ENCODE measurements at regions not wholly inside any gene's neighbourhood (a gene's known extent, or its start where the extent isn't known, plus 50 kb on each side); places are given as distances from the start of the nearest gene placed in this dataset.
A peak's percentile ranks its signal among the peaks of the same experiment; 100 is the strongest.

DNA sequence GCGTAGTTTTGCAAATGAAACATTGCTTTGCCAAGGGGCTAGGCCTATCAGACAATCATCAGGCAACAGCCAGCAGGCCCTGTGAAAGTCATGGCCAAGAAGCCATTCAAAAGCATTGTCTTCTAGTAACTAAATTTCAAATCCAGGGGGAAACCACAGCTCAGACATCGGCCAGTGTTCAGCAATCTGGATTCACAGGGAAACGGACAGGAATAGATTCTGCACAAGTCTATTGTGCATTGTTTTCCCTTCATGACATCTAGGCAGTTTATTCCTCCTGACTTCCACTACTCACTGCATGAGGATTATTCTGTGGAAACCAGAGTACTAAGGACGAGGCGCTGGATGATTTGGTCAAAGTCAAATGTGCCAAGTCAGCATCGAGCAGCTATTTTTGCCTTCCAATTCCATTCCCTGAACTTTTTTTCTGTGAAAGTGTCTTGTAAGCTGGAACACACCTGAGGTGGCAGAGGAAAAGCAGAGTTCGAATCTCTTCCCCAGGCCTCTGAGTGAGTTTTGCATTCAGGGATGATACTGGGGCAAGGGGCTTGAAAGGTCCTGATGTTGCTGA lies 75.4 kb downstream of the VCPKMT start:
- no peak for DNase-seq

DNA sequence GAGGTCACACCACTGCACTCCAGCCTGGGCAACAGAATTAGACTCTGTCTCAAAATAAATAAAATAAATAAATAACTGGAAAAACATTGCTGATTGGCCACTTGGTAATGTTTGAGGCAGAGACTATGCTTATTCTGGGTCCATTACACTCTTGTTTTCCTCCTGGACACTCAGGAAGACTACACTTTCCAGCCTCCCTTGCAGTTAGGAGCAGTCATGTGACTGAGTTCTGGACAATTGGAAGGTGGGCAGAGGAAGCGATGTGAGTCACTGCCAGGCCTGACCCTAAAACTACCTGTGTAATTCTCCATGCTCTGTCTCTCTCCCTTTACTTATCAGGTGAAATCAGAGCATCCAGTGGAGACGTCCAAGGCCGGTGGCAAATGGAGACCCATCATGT lies 74.4 kb downstream of the VCPKMT start:
- DNase-seq, result no peak

DNA sequence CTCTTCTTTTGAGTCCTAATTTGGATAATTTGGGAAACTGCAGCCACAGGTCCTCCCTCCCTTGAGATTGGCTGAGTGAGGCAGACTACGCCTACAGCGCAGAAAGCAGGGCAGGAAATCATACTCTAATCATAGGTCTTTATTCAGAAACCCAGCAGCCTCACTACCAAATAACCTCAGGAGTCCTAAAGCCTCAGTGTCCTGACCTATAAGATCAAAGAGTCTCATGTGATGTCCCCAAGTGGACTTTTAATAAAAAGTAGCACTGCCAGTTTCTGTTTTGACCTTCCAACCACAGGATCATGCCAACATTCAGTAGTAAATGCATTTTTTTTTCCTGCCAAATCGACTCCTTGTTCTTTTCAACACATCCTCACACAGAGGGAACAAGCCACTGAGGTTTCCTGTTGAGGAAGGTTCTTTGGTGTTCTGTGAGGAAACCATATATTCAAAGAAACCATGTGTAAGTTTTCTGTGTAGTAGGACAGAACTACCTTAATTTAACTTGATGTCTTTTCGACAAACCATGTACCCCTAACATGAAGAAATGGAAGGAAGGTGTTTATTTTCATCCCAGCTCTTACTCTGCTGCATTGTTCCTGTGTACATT lies 72.2 kb downstream of the VCPKMT start:
- DNase-seq, result no peak

DNA sequence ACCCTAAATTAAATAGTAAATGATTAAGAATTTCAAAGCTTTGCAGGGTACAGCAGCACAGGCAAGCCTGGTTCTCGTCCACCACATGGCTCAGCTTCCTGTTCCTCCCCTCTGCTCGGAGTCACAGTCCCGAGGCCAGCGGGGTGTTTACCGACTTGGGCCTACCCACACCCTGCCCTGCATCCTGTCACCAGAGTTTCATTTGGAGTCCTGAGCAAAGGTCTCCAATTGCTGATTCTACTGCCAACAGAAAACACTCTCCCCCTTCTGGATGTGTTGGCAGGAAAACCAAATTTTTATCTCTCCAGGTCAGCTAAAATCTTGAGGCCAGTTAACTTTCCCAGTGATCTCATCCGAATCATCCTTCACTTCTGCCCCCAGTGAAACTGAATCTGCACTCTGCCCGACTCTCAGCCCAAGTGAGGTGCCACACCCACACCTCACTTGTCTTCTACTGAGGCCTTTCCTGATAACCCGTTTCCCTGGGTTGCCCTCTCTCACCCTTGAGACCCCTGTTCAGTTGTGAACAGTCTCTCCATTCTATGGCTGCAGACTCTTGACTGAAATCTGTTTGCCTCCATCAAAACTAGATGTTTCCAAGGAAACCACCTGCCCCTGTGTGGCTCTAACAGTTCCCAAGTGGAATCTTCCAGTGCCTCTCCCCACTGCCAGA lies 71.2 kb downstream of the VCPKMT start:
- no peak for DNase-seq

DNA sequence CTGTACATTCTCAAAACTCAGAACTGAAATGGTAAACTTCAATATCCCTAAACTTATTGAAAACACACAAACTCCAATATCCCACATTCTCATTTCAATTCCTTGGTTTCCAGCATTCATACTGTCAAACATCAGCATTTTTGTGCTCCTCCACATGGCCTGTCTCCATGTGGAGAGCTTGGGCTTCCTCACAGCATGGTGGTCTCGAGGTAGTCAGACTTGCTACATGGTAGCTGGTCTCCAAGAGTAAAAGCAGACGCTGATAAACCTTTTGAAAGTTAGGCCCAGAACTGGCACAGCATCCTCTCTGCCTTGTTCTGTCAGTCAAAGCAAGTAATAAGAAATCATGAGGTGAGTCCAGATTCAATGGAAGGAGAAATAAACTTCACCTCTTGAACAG lies 70.5 kb downstream of the VCPKMT start:
- DNase-seq, result no peak

DNA sequence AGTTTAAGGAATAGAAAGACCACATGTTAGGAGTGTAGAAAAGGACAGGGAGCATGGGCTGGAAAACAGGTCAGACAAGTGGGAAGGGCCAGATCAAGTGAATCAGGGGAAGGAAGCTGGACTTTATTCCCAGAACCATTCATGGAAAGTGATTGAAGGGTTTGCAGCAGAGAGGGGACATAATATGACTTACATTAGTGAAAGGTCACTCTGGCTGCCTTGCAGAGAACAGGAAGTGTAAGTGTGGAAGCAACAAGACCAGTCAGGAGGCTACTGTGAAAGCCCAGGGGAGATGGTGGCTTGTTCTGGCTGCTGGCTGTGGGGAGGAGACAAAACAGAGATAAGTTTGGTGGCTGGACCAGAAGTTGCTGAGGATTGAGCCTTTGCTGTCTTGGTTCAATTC lies 69.1 kb downstream of the VCPKMT start:
- DNase-seq, result no peak

DNA sequence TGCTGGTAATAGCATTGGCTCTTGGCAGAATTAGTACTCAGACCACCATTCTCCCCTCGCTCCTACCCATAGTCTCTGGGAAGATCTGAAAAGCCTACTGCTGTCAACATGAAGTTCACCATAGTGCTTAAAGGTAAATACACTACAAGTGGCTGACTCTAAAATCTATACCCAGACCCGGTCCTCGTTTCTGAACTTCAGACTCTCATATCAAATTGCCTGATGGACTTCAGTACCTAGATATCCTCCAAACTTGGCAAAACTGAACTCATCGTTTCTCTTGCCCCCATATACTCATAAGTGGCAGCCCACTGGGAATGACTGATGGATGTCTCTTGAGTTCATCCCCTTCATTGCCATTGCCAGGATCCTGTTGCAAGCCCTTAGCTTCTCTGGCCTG lies 67.3 kb downstream of the VCPKMT start:
- no peak for DNase-seq

DNA sequence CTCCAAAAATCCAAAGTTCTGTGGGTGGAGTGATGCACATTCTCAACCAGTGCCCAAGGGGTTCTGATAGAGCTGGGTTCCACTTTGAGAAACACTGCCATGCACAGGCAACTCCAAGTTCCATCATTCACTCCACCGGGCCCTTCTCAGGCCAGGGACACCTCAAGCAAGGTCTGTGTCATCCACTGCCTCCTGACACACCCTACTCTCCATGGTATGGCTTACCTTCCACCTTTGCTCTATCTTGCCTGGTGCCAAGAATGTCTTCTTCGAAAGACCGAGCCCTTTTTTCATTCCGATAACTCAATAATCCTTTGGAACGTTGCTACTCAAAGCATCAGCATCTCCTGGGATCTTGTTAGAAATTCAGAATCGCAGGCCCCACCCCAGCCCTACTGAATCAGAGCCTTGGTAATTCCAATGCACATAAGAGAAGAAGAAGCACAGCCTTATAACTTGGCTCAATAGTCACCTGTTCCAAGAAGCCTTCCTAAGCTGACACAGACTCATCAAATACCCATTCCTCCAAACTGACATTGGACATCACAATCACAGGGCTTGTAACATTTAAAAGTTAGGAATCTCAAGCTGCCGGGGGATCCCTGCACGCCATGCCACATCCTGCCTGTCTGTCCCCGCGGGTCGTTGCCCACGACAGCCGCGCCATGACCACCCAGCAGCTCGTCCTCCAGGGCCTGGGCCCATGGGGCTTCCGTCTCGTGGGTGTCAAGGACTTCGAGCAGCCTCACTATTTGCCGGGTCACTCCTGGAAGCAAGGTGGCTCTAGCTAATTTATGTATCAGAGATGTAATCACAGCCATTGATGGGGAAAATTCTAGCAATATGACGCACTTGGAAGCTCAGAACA lies 66.4 kb downstream of the VCPKMT start:
- DNase-seq, result no peak

DNA sequence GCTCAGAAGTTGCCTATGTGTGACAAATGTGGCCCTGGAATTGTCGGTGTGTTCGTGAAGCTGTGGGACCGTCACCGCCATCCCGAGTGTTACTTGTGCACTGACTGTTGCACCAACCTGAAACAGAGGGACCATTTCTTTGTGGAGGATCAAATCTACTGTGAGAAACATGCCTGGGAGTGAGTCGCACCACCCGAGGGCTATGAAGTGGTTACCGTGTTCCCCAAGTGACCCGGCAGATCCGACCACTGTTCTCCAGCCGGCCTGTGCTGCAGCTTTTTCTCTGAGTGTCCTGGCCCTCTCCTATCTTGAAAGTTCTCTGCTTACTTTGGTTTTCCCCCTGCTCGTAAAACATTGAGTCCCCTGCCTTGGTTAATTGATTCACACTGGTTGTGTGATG lies 65.3 kb downstream of the VCPKMT start:
- no peak for DNase-seq

DNA sequence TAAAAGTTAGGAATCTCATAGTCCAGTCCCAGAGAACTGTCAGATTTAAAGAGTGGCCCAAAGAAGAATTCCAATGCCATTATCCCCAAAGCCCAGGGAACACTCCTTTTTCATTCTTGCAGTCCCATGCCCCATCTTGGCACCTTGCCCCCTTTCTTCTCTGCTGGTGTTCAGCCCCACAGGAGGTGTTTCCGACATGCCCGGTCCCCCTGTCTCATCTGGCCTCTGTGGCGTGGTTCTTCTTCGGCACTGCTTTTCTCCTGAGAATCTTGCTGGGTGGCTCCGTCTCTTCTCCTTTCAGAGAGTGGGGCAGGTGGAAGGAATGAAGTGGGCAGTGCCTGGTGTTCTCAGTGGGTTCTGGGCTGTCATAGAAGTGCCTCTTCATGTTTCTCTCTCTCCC lies 64.7 kb downstream of the VCPKMT start:
- no peak for DNase-seq

DNA sequence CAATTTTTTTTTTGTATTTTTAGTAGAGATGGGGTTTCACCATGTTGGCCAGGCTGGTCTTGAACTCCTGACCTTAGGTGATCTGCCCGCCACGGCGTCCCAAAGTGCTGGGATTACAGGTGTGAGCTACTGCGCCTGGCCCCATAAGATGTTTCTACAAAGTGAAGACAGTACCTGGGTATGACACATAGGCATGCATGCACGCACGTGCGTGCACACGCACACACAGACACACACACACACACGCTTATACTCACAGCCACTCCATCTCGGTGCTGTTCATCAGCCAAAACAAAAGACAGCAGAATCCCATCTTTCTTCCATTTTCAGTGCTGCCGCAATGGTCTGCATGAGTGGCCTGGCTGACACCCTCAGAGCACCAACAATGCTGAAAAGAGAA lies 63.9 kb downstream of the VCPKMT start:
- no peak for DNase-seq

DNA sequence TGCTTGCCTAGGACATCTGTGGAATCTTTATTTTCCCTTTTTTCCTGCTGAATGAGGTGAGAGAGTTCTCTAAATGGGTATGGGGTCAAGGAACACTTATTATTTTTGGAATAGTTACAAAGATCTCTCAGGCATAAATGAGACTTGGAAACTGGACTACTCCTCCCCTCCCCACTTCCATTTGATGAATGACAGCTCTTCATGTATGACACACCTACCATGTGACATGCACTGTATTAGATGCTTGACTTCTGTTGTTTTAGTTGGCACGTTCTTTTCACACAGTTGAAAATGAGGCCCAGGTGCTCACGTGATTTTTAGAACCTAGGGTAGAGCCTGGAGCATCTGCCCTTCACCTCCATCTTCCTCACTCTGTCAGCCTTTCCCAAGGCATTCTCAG lies 62.4 kb downstream of the VCPKMT start:
- no peak for DNase-seq

DNA sequence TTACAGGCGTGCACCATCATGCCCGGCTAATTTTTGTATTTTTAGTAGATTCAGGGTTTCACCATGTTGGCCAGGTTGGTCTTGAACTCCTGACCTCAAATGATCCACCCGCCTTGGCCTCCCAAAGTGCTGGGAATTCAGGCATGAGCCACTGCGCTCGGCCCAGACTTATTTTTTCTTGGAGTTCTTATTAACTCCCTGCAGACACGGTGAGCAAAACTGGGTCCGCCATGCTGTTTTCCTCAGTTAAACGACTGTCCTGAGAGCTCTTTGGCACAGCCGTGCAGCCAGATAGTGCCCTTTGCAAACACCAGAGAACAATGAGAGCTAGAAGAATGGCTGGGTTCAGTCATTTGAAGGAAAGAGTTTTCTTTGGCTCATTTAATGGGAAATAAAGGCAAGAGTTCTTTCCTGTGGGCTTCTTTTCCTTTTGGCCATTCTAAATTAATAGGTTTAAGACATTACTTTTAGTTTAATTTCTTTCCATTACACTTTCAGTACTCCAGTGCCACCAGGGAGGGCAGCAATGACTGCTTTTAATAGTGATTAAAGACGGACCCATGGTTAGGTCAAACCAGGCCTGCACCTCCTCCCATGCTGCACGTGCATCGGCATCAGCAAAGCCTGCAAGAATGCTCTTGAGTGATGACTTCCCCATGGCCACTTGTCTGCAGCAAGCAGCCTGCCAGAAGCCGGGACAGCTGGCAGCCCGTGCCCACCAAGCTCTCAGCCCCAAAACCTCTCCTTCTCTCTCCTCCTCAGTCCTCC lies 60.7 kb downstream of the VCPKMT start:
- DNase-seq, result no peak

DNA sequence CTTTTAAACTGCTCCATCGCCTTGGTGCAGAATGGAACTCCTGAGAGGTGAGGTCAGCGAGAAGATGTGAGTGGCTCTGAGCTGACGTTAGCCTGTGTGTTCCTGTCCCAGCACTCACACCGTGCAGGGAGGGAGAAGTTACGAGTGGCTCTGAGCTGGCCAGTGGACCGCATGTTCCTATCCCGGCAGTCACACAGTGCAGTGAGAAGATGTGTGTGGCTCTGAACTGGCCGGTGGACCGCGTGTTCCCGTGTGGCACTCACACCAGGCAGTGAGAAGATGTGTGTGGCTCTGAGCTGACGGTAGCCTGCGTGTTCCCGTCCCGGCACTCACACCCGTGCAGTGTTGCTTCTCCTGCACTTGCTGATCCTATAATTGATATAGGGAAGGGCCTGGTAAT lies 59.9 kb downstream of the VCPKMT start:
- DNase-seq, result no peak

DNA sequence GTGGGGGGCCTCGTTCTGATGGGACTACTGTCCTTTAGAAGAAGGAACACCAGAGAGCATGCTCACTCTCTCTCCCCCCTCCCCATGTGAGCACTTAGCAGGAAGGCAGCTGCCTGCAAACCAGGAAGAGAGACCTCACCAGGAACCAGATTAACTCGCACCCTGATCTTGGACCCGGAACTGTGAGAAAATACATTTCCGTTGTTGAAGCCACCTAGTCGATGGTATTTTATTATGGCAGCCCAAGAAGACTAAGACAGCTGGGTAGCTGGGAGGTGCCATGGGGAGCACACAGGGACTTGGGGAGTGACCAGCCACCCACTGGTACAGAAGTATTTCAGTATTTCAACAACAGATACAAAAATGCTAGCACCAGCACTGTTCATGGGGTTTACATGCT lies 59.0 kb downstream of the VCPKMT start:
- DNase-seq, result no peak

DNA sequence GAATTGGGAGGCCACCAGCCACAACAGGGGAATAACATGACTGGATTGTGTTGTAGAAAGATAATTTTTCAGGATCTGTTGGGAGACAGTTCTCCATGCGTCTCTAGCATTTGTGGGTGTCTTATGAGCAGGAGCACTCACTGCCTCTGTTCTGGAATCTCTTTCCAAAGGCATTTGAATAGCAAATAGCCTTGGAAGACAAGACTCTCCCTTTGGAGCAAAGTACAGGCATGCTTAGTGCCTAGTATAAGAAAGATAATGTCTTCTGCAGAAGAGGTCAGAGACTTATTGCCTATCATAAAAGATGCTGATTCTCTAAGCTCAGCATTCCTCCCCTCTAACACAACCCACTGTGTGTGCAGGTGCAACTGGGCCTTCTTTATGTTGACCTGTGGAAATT lies 58.3 kb downstream of the VCPKMT start:
- DNase-seq, result peak; percentile 10
